HG02642 (cell line): ENCODE measurements at regions not wholly inside any gene's neighbourhood (a gene's known extent, or its start where the extent isn't known, plus 50 kb on each side); places are given as distances from the start of the nearest gene placed in this dataset.

Experiments
- ATAC-seq: cut with Tn5 transposase; IDR thresholded peaks from one replicate; pipeline ENCODE4 v1.9.1; 2021; ENCODE audit warnings: mild to moderate bottlenecking; ENCODE audit not compliant: unreplicated experiment, poor library complexity

DNA sequence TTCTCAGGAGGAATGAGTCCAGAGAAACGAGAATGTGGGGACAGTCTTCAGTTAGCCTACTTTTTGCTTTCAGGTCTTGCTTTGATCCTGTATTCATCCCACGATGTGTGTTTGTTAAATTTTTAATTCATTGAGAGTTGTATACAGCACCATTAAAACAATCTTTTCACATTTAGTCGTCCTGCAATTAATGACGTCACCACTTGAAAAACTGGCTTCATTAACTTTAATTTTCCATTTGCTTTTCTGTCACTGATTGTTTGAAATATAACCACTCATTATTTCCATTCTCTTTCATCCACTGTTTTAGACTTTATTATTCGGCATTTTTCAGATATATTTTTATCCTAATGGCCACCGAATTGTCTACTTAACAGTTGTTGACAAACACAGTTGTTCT, 146.9 kb downstream of the TFEC start:
- ATAC-seq = no peak

DNA sequence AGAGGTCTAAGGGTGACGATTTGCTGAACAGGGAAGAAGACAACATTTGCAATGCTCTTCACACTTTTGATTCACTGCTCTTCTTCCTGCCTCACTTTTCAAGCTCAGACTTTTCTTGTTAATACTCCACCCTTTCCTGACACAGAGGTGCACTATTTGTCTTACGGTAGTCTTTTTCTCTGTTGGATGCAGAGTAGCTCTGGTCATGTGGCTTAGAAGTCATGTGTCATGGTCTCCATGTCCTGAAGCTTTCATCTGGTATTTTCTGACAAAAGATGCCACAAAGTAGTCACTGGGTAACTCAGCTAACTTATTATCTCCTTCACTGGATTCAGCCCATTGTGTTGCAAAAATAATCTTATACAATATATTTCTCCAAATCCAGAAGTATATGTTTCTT, 149.1 kb downstream of the TFEC start:
- no peak for ATAC-seq

DNA sequence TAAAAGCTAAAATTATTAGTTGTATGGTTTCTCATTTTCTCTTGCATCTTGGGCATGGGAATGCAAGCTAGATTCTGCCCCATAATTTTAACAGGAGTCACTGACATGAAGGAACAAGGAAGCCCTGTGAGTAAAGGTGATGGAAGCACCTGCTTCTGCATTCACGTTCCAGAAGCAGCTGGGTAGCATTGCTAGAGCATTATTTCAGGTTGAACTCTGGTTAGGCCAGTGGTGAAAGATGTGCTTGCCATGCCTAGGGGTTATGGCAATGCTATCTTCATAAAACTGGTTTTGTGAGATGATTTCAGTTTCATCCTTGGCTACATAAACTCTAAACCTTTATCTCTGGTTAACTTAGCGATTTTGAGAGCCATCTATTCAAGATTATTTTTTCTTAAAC, 151.4 kb downstream of the TFEC start:
- no peak for ATAC-seq

DNA sequence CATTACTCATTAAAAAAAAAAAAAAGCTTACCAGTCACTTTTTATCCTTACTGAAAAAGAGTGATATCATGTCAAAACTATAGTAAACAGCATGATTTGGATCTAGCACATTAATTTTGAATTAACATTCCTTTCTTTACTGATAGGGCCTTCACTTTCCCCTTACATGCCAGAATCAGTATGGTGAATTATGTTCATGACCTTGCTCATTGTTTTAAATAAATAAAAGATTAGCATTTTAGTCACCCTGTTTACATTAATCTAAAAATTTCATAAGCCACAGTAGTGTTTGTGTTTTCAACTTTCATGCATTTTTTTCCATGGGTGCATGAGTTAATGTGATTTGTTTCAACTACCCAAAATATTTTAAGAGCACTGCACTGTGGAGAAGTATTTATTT, 160.8 kb downstream of the TFEC start:
- ATAC-seq = no peak

DNA sequence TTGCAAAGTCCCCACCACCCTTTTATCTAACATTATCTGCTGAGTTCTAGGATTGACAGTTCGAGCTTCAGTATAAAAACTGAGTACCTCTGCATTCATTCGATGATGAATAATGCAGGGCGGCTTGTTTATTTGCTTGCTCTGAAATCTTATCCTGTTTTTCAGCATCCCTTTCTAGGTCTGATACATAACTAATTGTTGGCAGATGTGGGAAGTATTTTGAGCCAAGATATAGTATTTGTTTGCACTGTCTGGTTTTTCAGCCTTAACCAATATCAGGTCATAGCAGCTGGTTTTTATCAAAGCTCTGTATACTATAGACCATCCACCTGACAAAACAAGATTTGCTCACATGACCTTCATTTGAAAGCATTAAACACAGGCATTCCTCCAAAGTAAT, 161.4 kb downstream of the TFEC start:
- no peak for ATAC-seq

DNA sequence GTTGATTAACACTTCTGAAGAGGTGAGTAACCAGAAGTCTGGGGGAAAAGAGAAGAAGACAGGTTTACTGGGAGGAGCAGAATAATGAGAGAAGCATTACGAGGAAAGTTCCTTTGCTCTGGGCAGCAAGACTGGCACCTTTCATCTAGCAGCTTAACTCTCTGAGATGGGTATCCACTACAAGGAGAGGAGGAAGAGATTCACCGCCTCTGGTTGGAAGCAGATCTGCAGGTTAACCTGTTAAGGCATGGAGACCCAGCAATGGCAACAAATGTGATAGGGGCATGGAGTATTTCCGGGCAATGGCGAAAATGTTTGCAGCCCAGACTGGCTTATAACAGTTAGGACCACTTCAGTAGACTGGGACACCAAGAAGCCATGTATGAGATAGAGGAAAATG, 162.2 kb downstream of the TFEC start:
- no peak for ATAC-seq

DNA sequence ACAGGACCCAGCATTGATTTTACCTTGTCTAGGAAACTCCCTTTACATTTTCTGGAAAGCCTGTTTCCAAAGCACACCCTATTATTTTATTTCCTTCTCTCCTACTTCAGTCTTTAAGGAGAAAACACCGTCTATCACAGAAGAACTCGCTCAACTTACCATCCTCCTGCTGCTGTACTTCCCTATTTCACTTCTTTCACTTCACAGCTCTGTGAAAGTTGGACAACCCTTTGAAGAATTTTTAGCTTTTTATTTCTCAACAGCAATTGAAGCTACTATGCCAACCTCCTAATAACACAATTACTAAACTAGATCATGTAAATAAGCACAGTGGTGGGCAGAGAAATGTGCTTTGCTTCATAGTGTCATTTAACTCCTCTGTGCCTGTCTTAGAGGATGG, 166.5 kb downstream of the TFEC start:
- no peak for ATAC-seq

DNA sequence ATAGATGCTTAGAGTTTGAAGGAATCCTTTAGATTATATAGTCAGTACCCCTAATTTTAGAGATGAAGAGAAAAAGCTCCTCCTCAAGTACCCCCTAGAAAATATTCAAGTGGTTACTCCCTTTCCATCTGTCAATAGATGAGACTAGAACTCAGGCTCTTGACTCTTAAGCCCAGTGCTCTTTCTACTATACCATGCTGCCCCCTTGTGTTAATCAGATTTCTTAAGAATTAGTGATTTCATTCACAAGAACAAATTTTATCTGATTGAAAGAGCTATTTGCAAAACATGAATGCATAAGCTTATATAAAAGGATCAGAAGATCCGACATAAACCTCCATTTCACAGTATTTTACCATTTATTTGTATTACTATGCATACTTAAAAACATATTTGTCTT, 179.3 kb downstream of the TFEC start:
- no peak for ATAC-seq

DNA sequence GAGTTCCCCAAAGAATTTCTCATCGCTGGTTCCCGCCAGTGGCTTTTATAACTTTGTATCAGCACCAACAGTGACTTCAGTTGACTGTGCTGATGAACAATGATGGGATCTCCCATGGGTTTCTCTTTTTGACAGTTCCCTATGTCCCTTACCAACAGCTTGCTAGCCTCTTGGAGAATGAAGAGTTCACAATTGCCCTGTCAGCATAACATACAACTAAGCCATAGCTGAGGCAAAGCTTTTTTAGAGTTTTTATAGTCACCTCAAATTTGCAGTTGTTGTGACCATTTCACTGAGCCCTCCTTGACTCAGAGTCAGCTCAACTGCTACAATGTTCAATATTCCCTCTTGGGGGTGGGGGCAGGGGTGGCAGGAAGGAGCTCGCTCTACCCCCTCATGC, 179.8 kb downstream of the TFEC start:
- no peak for ATAC-seq

DNA sequence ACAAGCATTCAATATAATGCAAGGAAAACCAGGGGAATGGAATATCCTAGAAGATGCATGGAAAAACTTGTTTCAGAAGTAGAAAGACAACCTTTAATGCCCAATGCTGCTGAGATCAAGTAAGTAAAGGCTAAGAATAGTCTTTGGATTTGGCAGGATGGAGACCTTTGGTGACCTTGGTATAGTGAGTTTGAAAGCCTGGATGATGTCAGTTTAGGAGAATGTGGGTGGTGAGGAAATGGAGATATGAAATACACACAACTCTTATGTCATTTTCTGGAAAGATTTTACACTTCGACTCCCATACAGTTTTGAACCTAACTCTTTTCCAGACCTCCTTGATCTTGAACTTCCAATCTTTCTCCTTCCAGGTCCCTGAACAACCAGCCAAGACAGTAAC, 185.7 kb downstream of the TFEC start:
- ATAC-seq = no peak

DNA sequence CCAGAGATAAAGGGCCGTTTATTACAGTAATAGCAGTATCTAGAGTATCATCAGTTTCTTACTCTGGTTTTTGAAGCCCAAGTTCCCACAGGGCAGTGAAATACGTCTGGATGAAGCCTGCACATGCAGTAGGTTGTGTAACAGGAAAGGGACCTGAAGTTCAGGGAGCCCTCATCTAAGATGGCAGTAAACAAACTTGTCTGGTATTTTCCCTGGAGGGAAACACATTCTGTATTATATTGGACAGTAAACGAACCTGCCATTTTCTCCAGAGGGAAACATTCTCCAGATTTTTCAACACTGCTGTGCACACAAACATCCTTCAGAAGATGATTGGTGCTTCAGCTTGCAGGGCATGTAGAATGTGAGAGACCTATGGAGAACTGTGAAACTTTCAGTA, 189.9 kb downstream of the TFEC start:
- ATAC-seq = no peak

DNA sequence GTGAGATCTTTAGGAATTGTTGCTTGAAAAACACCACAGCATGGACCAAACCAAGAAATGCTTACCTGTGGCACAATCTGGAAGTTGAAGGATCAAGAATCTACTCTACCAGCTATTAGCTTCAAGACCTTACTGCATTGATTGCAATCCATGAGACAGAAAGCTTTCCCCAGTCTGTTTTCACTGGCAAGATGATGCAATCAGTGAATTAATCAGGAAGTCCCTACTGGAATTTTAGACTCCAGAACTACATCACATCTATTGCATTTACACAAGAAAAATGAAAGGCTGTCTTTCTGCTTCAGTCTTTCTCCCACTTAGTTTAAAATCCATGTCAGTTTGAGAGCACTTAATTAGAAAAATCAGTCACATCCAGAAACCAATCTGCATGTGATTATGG, 191.7 kb downstream of the TFEC start:
- no peak for ATAC-seq

DNA sequence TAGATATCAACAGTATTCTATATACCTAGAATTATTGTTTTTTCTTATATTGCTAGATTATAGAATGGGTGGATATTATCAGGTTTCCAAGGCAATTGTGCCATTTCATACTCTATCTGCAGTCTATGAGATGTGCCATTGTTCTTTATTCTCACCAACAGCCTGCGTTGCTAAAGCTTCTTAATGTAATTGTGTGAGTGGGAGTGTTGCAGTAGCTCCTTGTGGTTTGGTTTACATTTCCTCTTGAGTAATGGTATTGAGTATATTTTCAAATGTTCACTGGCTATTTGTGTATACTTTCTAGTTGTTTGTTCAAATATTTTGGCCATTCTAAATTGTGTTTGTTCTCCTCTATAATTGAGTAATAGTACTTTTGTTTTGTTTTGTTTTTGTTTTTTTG, 199.2 kb downstream of the TFEC start:
- ATAC-seq = no peak

DNA sequence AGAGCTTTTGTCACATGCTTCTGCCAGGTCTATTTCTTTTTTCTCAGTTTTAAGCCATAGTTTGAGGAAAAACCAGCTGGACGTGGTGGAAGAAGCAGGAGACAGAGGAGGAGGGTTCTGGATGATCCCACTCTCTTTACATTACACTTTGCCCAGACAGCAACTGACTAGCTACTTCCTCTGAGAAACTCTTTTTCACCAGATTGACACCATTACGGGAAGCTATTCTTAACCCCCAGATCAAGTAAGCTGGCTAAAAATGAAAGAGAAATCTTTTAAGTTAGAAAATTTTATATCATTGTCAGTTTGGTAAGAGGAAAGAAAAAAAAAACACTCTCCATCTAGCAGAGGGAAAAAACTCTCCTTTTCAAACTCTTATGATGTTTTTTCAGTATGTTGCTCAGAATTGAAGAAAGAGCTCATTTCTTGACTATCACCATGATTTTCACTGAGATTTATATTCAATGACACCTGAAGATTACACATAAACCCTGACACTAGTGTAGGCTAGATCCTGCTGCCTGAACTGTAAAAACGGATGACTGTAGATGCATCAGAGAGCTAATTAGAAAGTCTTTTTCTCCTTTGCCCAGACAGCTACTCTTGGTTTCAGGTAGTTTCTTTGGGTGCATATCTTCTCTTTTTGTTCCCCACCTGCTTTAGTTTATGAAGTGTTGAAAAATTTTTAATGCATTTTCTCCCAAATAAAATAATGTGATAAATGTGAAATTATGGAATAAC, 203.1 kb downstream of the TFEC start:
- ATAC-seq = no peak

DNA sequence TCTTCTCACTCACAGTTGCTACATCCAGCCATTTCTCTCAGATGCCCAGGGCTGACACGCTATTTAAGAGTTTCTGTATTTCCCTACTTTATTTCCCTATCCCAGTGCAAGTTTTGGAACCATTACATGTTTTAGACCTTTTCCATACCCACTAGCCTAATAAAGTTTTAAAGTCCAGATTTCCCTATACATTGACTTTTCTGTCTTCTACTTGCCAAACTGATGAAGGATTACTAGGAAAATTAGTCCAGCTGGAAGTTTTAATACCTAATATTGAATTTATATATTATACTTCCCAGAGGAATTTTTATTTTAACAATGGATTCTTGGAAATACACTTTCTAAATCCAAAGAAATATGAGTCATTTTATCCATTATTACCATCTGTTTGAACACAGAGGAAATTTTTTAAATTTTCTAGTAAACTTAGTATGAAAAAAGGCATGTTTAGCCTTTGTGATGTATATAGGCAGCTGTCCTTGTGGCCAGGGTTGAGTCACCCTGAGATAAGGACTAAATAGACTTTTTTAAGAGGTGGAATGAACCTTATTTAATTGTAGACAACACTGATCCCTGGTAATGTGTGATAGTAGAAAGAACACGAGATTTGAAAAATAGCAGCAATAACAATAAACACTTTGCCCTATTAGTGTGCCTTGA, 205.0 kb downstream of the TFEC start:
- no peak for ATAC-seq

DNA sequence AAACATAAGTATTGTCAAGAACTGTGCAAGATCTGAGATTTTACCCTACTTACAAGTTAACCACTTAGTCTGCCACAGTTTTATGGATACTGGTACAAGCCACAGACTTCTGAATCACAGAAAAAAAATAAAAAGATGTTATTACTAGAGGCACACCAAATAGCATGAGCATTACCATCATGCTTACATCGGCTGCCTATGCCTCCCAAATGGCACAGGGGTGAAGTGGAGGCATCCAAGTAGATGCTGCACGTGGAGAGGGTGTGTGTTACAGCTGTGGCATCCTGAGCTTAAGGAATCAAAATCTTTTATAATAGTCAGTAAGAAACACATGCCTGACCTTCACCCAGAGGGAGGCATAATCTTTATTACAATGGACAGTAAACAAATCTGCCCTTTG, 207.8 kb downstream of the TFEC start:
- no peak for ATAC-seq

DNA sequence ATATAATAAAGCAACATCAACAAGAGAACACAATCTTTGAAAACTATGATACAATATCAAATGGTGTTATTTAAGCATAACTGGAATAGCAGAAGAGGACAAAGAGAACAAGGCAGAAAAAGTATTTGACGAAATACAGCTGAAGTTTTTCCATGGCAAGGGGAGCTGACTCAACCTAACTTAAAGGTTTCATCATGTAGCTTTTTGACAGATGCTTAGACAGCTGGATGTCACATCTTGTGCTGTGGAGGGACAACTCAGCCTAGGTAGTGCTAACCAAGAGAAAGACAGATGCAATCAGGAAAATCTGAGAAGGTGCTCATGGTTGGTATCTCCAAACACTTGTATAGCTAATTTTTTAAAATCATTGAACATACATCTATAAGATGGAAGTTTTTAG, 208.2 kb downstream of the TFEC start:
- no peak for ATAC-seq

DNA sequence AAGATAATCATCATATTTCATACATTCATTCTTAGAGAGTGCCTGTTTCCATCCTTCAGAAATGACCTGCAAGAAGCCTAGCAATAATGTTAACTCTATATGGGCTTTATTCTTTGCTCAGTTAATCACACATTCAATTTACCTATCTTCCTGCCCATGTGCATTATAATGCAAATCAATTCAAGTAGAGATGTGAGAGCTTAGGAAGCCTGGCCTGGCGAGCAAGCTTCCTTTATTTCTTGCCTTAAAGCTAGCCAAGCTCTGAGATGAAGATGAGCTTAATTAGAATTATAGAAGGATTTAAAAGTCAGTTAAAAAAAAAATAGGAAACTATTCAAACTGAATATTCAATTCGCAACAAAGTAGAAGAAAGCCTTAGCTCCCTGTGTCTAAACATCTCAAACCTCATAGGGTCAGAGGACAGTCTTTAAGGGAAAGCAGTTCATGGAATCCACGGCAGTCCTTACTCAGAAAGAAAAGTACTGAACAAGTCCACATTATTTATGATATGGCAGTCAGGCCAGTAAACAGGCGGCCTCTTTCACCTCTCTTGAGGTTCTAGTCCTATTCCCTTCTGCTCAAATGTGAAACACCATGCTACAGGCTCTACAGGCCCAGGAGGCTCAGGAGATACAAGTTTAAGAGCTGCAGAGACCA, 214.1 kb downstream of the TFEC start:
- ATAC-seq = no peak

DNA sequence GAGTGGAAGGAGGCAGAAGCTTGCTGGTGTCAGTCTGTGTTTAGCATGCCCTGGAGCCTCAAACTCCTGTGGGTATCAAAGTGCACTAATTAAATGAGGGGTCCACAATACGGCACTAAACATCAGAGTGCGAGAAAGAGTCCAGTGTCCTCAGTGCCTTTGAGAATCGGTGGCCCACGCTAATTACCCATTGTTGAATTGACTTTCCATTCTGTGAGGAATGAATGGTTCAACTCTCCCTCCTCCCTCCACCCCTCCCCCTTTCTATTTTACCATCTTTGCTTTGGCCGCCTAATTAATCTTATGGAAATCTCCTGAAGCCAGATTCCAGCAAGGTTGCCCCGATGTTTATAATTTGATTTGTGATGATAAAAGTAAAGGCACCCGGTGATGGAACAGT, 217.8 kb downstream of the TFEC start:
- no peak for ATAC-seq

DNA sequence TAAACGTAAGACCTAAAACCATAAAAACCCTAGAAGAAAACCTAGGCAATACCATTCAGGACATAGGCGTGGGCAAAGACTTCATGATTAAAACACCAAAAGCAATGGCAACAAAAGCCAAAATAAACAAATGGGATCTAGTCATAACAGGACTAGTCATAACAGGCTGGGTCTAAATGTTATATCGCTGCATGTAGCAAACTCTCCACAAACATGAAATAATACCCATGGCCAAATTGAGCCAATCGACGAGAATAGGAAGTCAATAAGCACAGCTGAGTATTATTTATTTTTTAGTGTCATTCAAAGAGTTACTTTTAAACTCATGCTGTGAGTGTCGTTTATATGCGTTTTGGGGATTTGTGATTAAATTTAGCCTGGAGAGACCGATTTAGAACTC, 225.1 kb downstream of the TFEC start:
- no peak for ATAC-seq

DNA sequence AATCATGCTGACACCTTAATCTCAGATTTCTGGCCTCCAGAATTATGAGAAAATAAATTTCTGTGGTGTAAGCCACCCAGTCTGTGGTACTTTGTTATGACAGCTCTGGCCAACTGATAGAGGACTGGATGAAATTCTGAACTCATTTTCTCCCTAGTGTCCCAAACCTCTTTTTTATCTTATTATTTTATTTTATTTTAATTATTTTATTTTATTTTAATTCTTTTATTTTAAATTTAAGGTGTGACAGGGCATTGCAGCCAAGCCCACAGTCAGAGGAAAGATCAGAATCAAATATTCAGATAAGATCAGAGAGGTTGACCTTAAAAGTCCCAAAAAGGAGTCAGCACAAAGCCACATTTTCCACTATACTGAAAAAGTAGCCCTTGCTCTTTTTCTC, 228.1 kb downstream of the TFEC start:
- ATAC-seq = no peak

DNA sequence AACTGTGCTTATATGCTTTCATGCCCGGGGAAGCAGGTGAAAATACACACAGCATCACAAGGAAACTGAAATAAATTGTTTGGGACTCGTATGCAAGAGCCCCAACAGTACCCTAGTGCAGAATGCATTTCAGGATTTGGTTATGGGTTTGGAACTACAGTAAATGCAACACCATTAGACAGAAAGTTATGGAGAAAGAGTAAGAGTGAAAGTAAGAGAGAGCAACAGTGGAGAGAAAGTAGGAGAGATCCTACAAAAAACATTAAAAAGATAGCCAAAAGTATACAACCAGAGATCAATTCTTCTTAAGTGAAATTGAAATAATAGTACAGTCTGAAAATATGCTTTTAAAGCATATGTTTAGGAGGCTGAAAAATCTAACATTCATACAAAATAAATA, 231.1 kb downstream of the TFEC start:
- no peak for ATAC-seq
